22Rv1 (cell line): ENCODE measurements at regions not wholly inside any gene's neighbourhood (a gene's known extent, or its start where the extent isn't known, plus 50 kb on each side); places are given as distances from the start of the nearest gene placed in this dataset.

Source experiments
- CTCF ChIP-seq: fragments of 450-650 bp; IDR thresholded peaks from 2 replicates; pipeline ENCODE4 v1.5.1; 2017; ENCODE audit warnings: mild to moderate bottlenecking
- ZFX ChIP-seq: fragments of 450-650 bp; IDR thresholded peaks from 2 replicates; pipeline ENCODE4 v1.6.1; 2017; ENCODE audit warnings: antibody characterized with exemption, borderline replicate concordance

- no peak for TF ChIP-seq CTCF
- TF ChIP-seq ZFX, result no peak
These were observed 132.0 kb upstream of the CTTNBP2NL start for GRCh38 chr1:112264010-112264409.
